ENCODE measurements at regions not wholly inside any gene's neighbourhood (a gene's known extent, or its start where the extent isn't known, plus 50 kb on each side); places are given as distances from the start of the nearest gene placed in this dataset.

GRCh38 chr10:131519723-131520605, 208.4 kb upstream of the TCERG1L start:
- CTCF ChIA-PET: no interaction called here
- Histone ChIP-seq H3K36me3 (ENCODE audit: low read depth, low read length) (no peaks in the 10 kb centered on the region), H3K4me3 (ENCODE audit: low read length) (no peak overlapping the region), H3K27ac (ENCODE audit: low read length) (no peak overlapping the region), H3K79me2 (ENCODE audit: low read length) (no peaks in the 10 kb centered on the region), H3K9me2 (replicated peaks; ENCODE audit: low read length) (no peaks in the 10 kb centered on the region), H3K4me2 (ENCODE audit: low read length) (no peak overlapping the region), H2AFZ (ENCODE audit: low read length) (no peak overlapping the region), H3K27me3 (ENCODE audit: low read length) (peaks cover 14% of the 10 kb centered on the region), H3K9me3 (ENCODE audit: low read length) (no peaks in the 10 kb centered on the region), H3F3A (ENCODE audit: low read length, unreplicated experiment) (no peaks in the 10 kb centered on the region), H3K9ac (ENCODE audit: low read length) (no peak overlapping the region), H4K20me1 (ENCODE audit: low read length) (no peaks in the 10 kb centered on the region), H3K4me1 (ENCODE audit: insufficient read depth, low read length) (no peaks in the 10 kb centered on the region)
- BruUV-seq (replicated peaks): no TSS peak
- no peak for ATAC-seq
- TF ChIP-seq CTCF (conservative IDR thresholded peaks at IDR 0.05; ENCODE audit: low read depth, low read length): no peak
- no peak for TF ChIP-seq EZH2phosphoT487 (IDR thresholded peaks at IDR 0.05; ENCODE audit: borderline replicate concordance, low read length)
- no peak for TF ChIP-seq EZH2 (IDR thresholded peaks at IDR 0.05; ENCODE audit: low read length, unreplicated experiment)
- POLR2A ChIA-PET (ENCODE audit: unreplicated experiment): no interaction called here
- intact Hi-C loops (cut with micrococcal nuclease): no loop called here
- no peak for DNase-seq

DNA sequence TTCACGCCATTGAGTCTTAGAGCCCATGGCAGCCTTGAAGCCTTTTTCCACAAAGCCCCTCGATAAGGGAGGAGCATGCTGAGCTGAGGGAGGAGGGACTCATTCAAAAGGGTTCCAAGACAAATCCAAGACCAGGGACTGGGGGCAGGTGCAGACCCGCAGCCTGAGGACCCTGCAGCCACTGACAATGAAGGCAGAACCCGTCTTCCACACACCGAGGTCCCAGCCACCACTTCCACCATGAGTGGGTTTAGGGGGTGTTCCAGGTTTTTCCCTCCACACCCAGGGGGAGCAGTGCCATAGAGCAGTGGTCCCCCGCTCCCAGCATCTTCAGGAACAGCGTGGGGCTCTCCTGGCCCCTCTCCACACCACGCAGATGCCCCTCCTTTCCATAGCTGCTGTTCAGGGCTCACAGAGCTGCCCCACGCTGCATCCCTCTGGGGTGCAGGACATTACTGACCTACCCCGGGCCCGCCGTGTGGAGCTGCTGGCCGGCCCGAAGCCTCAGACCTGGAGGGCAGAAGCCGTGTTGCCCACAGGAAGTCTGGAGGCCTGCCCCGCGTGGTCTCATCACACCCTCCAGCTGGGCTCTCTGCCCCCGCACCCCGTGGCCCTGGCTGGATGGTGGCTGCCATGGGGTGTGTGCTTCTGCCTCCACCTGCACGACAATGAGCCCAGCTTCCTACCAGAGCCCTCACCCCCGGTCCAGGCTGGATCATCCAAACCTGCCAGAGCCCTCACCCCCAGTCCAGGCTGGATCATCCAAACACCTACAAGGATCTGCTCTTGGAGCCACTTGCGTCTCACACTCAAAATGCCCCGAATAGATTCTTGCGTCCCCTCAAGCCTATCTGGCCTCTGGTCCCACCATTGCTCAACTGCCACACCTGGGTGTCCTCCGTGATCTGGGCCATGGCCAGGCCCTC, 220.0 kb upstream of the TCERG1L start:
- Histone ChIP-seq H3K27me3 (ENCODE audit: low read length) (peaks cover 7% of the 10 kb centered on the region; the same call in 1 of the 2 replicates), H3F3A (ENCODE audit: low read length, unreplicated experiment) (no peaks in the 10 kb centered on the region), H3K4me2 (ENCODE audit: low read length) (no peak overlapping the region), H3K79me2 (ENCODE audit: low read length) (no peaks in the 10 kb centered on the region), H3K36me3 (ENCODE audit: low read depth, low read length) (no peaks in the 10 kb centered on the region), H3K4me3 (ENCODE audit: low read length) (no peak overlapping the region), H3K4me1 (ENCODE audit: insufficient read depth, low read length) (no peaks in the 10 kb centered on the region; the same call in 1 of the 2 replicates), H3K9me2 (replicated peaks; ENCODE audit: low read length) (no peaks in the 10 kb centered on the region), H3K9ac (ENCODE audit: low read length) (no peak overlapping the region), H3K9me3 (ENCODE audit: low read length) (no peaks in the 10 kb centered on the region), H2AFZ (ENCODE audit: low read length) (no peak overlapping the region), H4K20me1 (ENCODE audit: low read length) (no peaks in the 10 kb centered on the region), H3K27ac (ENCODE audit: low read length) (no peak overlapping the region)
- TF ChIP-seq EZH2phosphoT487 (IDR thresholded peaks at IDR 0.05; ENCODE audit: borderline replicate concordance, low read length) (no peak), EZH2 (IDR thresholded peaks at IDR 0.05; ENCODE audit: low read length, unreplicated experiment) (no peak), CTCF (conservative IDR thresholded peaks at IDR 0.05; ENCODE audit: low read depth, low read length) (no peak)
- ChIA-PET POLR2A (ENCODE audit: unreplicated experiment) (no interaction called here), CTCF (no interaction called here)
- no peak for DNase-seq
- no peak for ATAC-seq
- intact Hi-C loops (cut with micrococcal nuclease): no loop called here
- BruUV-seq (replicated peaks): no TSS peak
